Erythroblast (primary cell): ENCODE measurements at regions not wholly inside any gene's neighbourhood (a gene's known extent, or its start where the extent isn't known, plus 50 kb on each side); places are given as distances from the start of the nearest gene placed in this dataset.

Source experiments
- GATA1 ChIP-seq: IDR thresholded peaks from 2 replicates; pipeline ENCODE4 v1.6.1; 2011; ENCODE audit warnings: low read depth, mild to moderate bottlenecking, control low read depth, low read length, moderate library complexity
- POLR2A ChIP-seq: IDR thresholded peaks from 2 replicates; pipeline ENCODE4 v1.6.1; 2011; ENCODE audit warnings: mild to moderate bottlenecking, low read length

DNA sequence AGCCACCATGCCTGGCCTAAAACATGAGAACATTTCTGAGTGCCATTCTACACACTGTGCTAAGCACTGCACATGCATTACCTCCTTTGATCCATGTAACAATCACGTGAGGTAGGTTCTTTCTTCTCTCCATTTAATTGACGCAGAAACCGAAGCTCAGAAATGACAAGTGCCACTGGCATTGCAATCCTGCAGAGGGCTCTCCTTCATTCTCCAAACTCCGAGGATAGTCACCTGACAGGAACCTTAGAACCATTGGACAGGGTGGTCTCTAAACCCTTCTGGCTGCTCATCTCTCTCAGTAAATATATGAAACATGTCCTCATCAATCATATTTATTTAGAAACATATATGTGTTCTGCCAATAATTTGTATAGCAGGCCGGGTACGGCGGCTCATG lies 167.1 kb upstream of the JUN start:
- no peak for TF ChIP-seq POLR2A
- no peak for TF ChIP-seq GATA1
